Right lobe of liver (tissue), 4 donors: ENCODE measurements at regions not wholly inside any gene's neighbourhood (a gene's known extent, or its start where the extent isn't known, plus 50 kb on each side); places are given as distances from the start of the nearest gene placed in this dataset.

Experiments
- POLR2A ChIP-seq: fragments of 450-650 bp; IDR thresholded peaks from one replicate; pipeline ENCODE4 v1.6.1; 2017; ENCODE audit warnings: antibody characterized with exemption, mild to moderate bottlenecking
- TF ChIP-seq, protein P1 (sequence below), 4 donors: fragments of 200-600 bp in 3 of 4; fragments of 450-650 bp in 1 of 4; IDR thresholded peaks; one replicate each; pipeline versions ENCODE4 v1.5.1 to v1.8.0; 2016 to 2022; ENCODE audit warnings: antibody characterized with exemption in 4 of 4, mild to moderate bottlenecking in 2 of 4
- donor health status: DM: no; HTN: no; CAD: no.
- donor health status: DM: no; HTN: no; CAD: no.
- donor health status: DM: no; HTN: yes; CAD: no.

DNA sequence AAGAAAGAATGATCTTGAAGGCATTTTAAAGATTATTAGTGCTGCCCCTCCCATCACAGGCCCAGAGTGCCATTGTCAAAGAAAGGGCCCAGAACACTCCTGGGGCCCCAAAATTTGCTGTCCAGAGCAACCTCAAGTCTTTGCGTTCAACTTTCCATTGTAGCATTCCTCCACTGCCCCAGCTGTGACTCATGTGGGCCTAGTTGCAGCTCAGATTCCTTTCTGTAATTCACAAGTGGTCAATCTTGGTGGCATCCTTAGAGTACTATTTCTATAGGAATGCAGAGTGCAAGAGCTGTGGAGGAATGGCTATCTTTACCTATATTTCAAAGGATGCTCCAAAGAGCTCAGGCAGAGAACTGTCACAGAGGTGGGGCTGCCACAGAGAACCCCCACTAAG lies 1500.8 kb upstream of the IGFBP7 start:
- TF ChIP-seq POLR2A: no peak
- TF ChIP-seq, protein P1, sequence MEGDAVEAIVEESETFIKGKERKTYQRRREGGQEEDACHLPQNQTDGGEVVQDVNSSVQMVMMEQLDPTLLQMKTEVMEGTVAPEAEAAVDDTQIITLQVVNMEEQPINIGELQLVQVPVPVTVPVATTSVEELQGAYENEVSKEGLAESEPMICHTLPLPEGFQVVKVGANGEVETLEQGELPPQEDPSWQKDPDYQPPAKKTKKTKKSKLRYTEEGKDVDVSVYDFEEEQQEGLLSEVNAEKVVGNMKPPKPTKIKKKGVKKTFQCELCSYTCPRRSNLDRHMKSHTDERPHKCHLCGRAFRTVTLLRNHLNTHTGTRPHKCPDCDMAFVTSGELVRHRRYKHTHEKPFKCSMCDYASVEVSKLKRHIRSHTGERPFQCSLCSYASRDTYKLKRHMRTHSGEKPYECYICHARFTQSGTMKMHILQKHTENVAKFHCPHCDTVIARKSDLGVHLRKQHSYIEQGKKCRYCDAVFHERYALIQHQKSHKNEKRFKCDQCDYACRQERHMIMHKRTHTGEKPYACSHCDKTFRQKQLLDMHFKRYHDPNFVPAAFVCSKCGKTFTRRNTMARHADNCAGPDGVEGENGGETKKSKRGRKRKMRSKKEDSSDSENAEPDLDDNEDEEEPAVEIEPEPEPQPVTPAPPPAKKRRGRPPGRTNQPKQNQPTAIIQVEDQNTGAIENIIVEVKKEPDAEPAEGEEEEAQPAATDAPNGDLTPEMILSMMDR (IDR thresholded peaks at IDR 0.05): no peak
